HEK293 (cell line): ENCODE measurements at regions not wholly inside any gene's neighbourhood (a gene's known extent, or its start where the extent isn't known, plus 50 kb on each side); places are given as distances from the start of the nearest gene placed in this dataset.

Experiments used
- CTCF ChIA-PET: fragments of 350-600 bp; formaldehyde crosslinking; extraction: SDS; loops from one replicate; lab custom pipeline; 2021; ENCODE audit warnings: antibody characterized with exemption; lab: Yijun Ruan, JAX
- POLR2A ChIA-PET: fragments of 300-600 bp; formaldehyde crosslinking; extraction: SDS; loops from one replicate; lab custom pipeline; 2020; ENCODE audit warnings: antibody characterized with exemption, inconsistent platforms; lab: Yijun Ruan, JAX
- H3K27ac ChIP-seq: fragments of 200-500 bp; sonication (Bioruptor generic); 2 replicates; pipeline ENCODE4 v1.5.1; 2014; ENCODE audit warnings: low read depth, low read length, control low read depth, inconsistent platforms; ENCODE audit errors: extremely low read depth
- H3K36me3 ChIP-seq, 2 experiments: fragments of 200-500 bp in 1 of 2; sonication (Bioruptor generic) in 1 of 2; 1 replicate in 1 of 2; 2 replicates in 1 of 2; pipeline ENCODE4 v1.5.1; 2014 to 2017; ENCODE audit warnings: inconsistent platforms in 2 of 2, low read length in 2 of 2; ENCODE audit not compliant: control insufficient read depth in 2 of 2, insufficient read depth in 1 of 2
- H3K4me1 ChIP-seq: fragments of 200-500 bp; sonication (Bioruptor generic); 2 replicates; pipeline ENCODE4 v1.5.1; 2014; ENCODE audit warnings: mild to moderate bottlenecking, low read length, inconsistent platforms; ENCODE audit not compliant: control insufficient read depth, insufficient read depth
- H3K4me3 ChIP-seq: 2 replicates; pipeline ENCODE4 v1.5.1; 2011; ENCODE audit warnings: low read depth, mild to moderate bottlenecking, control low read depth, low read length, moderate library complexity
- H3K9me3 ChIP-seq: fragments of 200-500 bp; sonication (Bioruptor generic); 2 replicates; pipeline ENCODE4 v1.5.1; 2014; ENCODE audit warnings: low read depth, low read length, inconsistent platforms; ENCODE audit not compliant: control insufficient read depth, insufficient read depth
- KLF16 ChIP-seq: fragments of 450-650 bp; formaldehyde crosslinking; IDR thresholded peaks from 2 replicates; pipeline ENCODE4 v1.5.1; 2017; ENCODE audit warnings: missing biosample characterization, missing genetic modification characterization
- KLF9 ChIP-seq: fragments of 450-650 bp; formaldehyde crosslinking; IDR thresholded peaks from 2 replicates; pipeline ENCODE4 v1.5.1; 2016; ENCODE audit warnings: missing biosample characterization, missing genetic modification characterization, low read depth
- PRDM1 ChIP-seq: fragments of 450-650 bp; formaldehyde crosslinking; IDR thresholded peaks from 2 replicates; pipeline ENCODE4; 2016; ENCODE audit warnings: missing biosample characterization, missing genetic modification characterization
- SP2 ChIP-seq: fragments of 450-650 bp; formaldehyde crosslinking; IDR thresholded peaks from 2 replicates; pipeline ENCODE4 v1.5.1; 2016; ENCODE audit warnings: missing biosample characterization, missing genetic modification characterization
- ZBTB21 ChIP-seq: fragments of 450-650 bp; formaldehyde crosslinking; IDR thresholded peaks from 2 replicates; pipeline ENCODE4 v1.5.1; 2017; ENCODE audit warnings: missing biosample characterization, missing genetic modification characterization
- ZBTB48 ChIP-seq: fragments of 450-650 bp; formaldehyde crosslinking; IDR thresholded peaks from 2 replicates; pipeline ENCODE4 v1.5.1; 2016; ENCODE audit warnings: missing biosample characterization, missing genetic modification characterization
- ZBTB7A ChIP-seq: fragments of 450-650 bp; formaldehyde crosslinking; IDR thresholded peaks from 2 replicates; pipeline ENCODE4 v1.5.1; 2016; ENCODE audit warnings: low read depth, missing biosample characterization, missing genetic modification characterization
- ZIC2 ChIP-seq: fragments of 450-650 bp; formaldehyde crosslinking; IDR thresholded peaks from 2 replicates; pipeline ENCODE4 v1.5.1; 2016; ENCODE audit warnings: missing biosample characterization, missing genetic modification characterization
- ZNF138 ChIP-seq: fragments of 450-650 bp; formaldehyde crosslinking; IDR thresholded peaks from 2 replicates; pipeline ENCODE4 v1.5.1; 2016; ENCODE audit warnings: missing biosample characterization, missing genetic modification characterization, borderline replicate concordance
- ZNF19 ChIP-seq: fragments of 450-650 bp; formaldehyde crosslinking; IDR thresholded peaks from 2 replicates; pipeline ENCODE4; 2016; ENCODE audit warnings: missing biosample characterization, missing genetic modification characterization, low read depth
- ZNF248 ChIP-seq: fragments of 450-650 bp; formaldehyde crosslinking; IDR thresholded peaks from 2 replicates; pipeline ENCODE4 v1.5.1; 2017; ENCODE audit warnings: missing biosample characterization, missing genetic modification characterization
- ZNF555 ChIP-seq: fragments of 450-650 bp; formaldehyde crosslinking; conservative IDR thresholded peaks from 2 replicates; pipeline ENCODE4 v1.5.1; 2017; ENCODE audit warnings: missing biosample characterization, mild to moderate bottlenecking, missing genetic modification characterization, inconsistent platforms
- ZNF558 ChIP-seq: fragments of 450-650 bp; formaldehyde crosslinking; IDR thresholded peaks from 2 replicates; pipeline ENCODE4 v1.5.1; 2016; ENCODE audit warnings: missing biosample characterization, missing genetic modification characterization
- ZNF596 ChIP-seq: fragments of 450-650 bp; IDR thresholded peaks from 2 replicates; pipeline ENCODE4 v1.5.0; 2018; ENCODE audit warnings: missing biosample characterization, mild to moderate bottlenecking, missing genetic modification characterization, moderate library complexity
- ZNF624 ChIP-seq: fragments of 450-650 bp; formaldehyde crosslinking; IDR thresholded peaks from 2 replicates; pipeline ENCODE4 v1.5.1; 2017; ENCODE audit warnings: missing biosample characterization, missing genetic modification characterization
- ZNF76 ChIP-seq: fragments of 450-650 bp; formaldehyde crosslinking; IDR thresholded peaks from 2 replicates; pipeline ENCODE4; 2016; ENCODE audit warnings: low read depth, missing biosample characterization, missing genetic modification characterization, borderline replicate concordance
- ZNF768 ChIP-seq: fragments of 450-650 bp; formaldehyde crosslinking; IDR thresholded peaks from 2 replicates; pipeline ENCODE4 v1.5.1; 2018; ENCODE audit warnings: missing biosample characterization, mild to moderate bottlenecking, missing genetic modification characterization
- ZNF785 ChIP-seq: fragments of 450-650 bp; formaldehyde crosslinking; IDR thresholded peaks from 2 replicates; pipeline ENCODE4 v1.5.1; 2016; ENCODE audit warnings: missing biosample characterization, missing genetic modification characterization
- ZSCAN30 ChIP-seq: fragments of 450-650 bp; IDR thresholded peaks from 2 replicates; pipeline ENCODE4 v1.5.1; 2018; ENCODE audit warnings: missing biosample characterization, mild to moderate bottlenecking, missing genetic modification characterization, moderate library complexity
- TF ChIP-seq, protein P1 (sequence below): fragments of 450-650 bp; formaldehyde crosslinking; IDR thresholded peaks from 2 replicates; pipeline ENCODE4 v1.5.1; 2016; ENCODE audit warnings: missing biosample characterization, missing genetic modification characterization
- TF ChIP-seq, protein P2 (sequence below): fragments of 450-650 bp; formaldehyde crosslinking; IDR thresholded peaks from 2 replicates; pipeline ENCODE4 v1.5.1; 2016; ENCODE audit warnings: missing biosample characterization, missing genetic modification characterization
- TF ChIP-seq, protein P3 (sequence below): fragments of 450-650 bp; formaldehyde crosslinking; IDR thresholded peaks from 2 replicates; pipeline ENCODE4 v1.5.1; 2016; ENCODE audit warnings: missing biosample characterization, missing genetic modification characterization
- TF ChIP-seq, protein P4 (sequence below): fragments of 450-650 bp; formaldehyde crosslinking; IDR thresholded peaks from 2 replicates; pipeline ENCODE4 v1.5.1; 2017; ENCODE audit warnings: missing biosample characterization, mild to moderate bottlenecking, missing genetic modification characterization, moderate library complexity
- TF ChIP-seq, protein P5 (sequence below): fragments of 450-650 bp; formaldehyde crosslinking; IDR thresholded peaks from 2 replicates; pipeline ENCODE4 v1.5.1; 2017; ENCODE audit warnings: missing biosample characterization, missing genetic modification characterization

DNA sequence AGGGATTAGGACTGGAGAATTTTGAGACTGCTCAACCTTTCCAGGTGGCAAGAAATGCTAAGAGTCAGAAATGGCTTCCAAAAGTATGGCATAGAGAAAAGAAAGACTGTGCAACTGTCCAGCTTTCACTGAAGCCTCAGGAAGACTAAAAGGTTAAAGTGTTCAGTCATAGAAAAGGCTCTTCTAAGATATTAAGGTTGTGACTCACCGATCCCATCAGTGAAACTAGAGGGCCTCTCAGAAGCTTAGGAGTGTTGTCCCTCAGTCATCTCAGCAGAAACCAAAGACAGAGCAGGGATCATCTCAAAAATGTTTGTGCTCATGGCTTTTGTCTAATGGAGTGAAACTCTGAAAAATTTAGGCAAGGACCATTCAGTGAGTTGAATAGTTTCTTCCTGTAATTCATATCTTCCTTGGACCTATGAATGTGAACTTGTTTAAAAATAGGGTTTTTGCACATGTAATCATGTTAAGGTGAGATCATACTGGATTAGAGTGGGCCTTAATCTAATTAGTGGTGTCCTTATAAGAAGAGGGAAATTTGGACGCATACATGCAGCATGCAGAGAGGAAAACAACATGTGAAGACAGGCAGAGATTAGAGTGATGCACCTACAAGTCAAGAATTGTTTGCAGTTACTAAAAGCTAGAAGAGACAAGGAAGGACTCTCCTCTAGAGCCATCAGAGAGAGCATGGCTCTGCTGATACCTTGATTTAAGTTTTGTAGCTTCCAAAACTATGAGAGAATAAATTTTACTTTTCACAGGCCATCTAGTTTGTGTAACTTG is 71.3 kb downstream of the RPE65 start:
- no peaks in the 10 kb centered on the region for H3K9me3 ChIP-seq
- no peaks in the 10 kb centered on the region for H3K4me1 ChIP-seq
- no peak for TF ChIP-seq ZNF624
- TF ChIP-seq ZBTB48 (tag by site-specific recombination) = peak; percentile 49; the same call in 1 of the 2 replicates
- TF ChIP-seq ZNF19 (tag by site-specific recombination) = no peak
- TF ChIP-seq ZBTB21 = no peak
- TF ChIP-seq KLF16 (tag by site-specific recombination) = no peak
- TF ChIP-seq, protein P1, sequence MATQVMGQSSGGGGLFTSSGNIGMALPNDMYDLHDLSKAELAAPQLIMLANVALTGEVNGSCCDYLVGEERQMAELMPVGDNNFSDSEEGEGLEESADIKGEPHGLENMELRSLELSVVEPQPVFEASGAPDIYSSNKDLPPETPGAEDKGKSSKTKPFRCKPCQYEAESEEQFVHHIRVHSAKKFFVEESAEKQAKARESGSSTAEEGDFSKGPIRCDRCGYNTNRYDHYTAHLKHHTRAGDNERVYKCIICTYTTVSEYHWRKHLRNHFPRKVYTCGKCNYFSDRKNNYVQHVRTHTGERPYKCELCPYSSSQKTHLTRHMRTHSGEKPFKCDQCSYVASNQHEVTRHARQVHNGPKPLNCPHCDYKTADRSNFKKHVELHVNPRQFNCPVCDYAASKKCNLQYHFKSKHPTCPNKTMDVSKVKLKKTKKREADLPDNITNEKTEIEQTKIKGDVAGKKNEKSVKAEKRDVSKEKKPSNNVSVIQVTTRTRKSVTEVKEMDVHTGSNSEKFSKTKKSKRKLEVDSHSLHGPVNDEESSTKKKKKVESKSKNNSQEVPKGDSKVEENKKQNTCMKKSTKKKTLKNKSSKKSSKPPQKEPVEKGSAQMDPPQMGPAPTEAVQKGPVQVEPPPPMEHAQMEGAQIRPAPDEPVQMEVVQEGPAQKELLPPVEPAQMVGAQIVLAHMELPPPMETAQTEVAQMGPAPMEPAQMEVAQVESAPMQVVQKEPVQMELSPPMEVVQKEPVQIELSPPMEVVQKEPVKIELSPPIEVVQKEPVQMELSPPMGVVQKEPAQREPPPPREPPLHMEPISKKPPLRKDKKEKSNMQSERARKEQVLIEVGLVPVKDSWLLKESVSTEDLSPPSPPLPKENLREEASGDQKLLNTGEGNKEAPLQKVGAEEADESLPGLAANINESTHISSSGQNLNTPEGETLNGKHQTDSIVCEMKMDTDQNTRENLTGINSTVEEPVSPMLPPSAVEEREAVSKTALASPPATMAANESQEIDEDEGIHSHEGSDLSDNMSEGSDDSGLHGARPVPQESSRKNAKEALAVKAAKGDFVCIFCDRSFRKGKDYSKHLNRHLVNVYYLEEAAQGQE (tag by site-specific recombination) = no peak
- no peak for TF ChIP-seq ZSCAN30 (tag by site-specific recombination)
- TF ChIP-seq, protein P2, sequence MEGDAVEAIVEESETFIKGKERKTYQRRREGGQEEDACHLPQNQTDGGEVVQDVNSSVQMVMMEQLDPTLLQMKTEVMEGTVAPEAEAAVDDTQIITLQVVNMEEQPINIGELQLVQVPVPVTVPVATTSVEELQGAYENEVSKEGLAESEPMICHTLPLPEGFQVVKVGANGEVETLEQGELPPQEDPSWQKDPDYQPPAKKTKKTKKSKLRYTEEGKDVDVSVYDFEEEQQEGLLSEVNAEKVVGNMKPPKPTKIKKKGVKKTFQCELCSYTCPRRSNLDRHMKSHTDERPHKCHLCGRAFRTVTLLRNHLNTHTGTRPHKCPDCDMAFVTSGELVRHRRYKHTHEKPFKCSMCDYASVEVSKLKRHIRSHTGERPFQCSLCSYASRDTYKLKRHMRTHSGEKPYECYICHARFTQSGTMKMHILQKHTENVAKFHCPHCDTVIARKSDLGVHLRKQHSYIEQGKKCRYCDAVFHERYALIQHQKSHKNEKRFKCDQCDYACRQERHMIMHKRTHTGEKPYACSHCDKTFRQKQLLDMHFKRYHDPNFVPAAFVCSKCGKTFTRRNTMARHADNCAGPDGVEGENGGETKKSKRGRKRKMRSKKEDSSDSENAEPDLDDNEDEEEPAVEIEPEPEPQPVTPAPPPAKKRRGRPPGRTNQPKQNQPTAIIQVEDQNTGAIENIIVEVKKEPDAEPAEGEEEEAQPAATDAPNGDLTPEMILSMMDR = no peak
- TF ChIP-seq ZNF248 (tag by site-specific recombination) = no peak
- TF ChIP-seq ZNF76 = no peak
- no peak for TF ChIP-seq ZNF555 (tag by site-specific recombination)
- no peak for TF ChIP-seq ZNF596
- TF ChIP-seq SP2 (tag by site-specific recombination) = no peak
- TF ChIP-seq ZIC2 (tag by site-specific recombination) = no peak
- no peak for TF ChIP-seq ZNF138 (tag by site-specific recombination)
- TF ChIP-seq, protein P3, sequence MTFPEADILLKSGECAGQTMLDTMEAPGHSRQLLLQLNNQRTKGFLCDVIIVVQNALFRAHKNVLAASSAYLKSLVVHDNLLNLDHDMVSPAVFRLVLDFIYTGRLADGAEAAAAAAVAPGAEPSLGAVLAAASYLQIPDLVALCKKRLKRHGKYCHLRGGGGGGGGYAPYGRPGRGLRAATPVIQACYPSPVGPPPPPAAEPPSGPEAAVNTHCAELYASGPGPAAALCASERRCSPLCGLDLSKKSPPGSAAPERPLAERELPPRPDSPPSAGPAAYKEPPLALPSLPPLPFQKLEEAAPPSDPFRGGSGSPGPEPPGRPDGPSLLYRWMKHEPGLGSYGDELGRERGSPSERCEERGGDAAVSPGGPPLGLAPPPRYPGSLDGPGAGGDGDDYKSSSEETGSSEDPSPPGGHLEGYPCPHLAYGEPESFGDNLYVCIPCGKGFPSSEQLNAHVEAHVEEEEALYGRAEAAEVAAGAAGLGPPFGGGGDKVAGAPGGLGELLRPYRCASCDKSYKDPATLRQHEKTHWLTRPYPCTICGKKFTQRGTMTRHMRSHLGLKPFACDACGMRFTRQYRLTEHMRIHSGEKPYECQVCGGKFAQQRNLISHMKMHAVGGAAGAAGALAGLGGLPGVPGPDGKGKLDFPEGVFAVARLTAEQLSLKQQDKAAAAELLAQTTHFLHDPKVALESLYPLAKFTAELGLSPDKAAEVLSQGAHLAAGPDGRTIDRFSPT (tag by site-specific recombination) = 0 out of 2 replicates have a peak, but pooled peaks have one; percentile 8
- TF ChIP-seq ZNF768 (tag by site-specific recombination) = no peak
- peak; percentile 74; the same call in 1 of the 2 replicates for TF ChIP-seq ZNF558 (tag by site-specific recombination)
- TF ChIP-seq, protein P4, sequence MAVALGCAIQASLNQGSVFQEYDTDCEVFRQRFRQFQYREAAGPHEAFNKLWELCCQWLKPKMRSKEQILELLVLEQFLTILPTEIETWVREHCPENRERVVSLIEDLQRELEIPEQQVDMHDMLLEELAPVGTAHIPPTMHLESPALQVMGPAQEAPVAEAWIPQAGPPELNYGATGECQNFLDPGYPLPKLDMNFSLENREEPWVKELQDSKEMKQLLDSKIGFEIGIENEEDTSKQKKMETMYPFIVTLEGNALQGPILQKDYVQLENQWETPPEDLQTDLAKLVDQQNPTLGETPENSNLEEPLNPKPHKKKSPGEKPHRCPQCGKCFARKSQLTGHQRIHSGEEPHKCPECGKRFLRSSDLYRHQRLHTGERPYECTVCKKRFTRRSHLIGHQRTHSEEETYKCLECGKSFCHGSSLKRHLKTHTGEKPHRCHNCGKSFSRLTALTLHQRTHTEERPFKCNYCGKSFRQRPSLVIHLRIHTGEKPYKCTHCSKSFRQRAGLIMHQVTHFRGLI (tag by site-specific recombination) = no peak
- TF ChIP-seq PRDM1 = peak; percentile 36; the same call in 1 of the 2 replicates
- no peak for TF ChIP-seq KLF9 (tag by site-specific recombination)
- no peak for TF ChIP-seq ZNF785 (tag by site-specific recombination)
- no peak for TF ChIP-seq ZBTB7A (tag by site-specific recombination)
- TF ChIP-seq, protein P5, sequence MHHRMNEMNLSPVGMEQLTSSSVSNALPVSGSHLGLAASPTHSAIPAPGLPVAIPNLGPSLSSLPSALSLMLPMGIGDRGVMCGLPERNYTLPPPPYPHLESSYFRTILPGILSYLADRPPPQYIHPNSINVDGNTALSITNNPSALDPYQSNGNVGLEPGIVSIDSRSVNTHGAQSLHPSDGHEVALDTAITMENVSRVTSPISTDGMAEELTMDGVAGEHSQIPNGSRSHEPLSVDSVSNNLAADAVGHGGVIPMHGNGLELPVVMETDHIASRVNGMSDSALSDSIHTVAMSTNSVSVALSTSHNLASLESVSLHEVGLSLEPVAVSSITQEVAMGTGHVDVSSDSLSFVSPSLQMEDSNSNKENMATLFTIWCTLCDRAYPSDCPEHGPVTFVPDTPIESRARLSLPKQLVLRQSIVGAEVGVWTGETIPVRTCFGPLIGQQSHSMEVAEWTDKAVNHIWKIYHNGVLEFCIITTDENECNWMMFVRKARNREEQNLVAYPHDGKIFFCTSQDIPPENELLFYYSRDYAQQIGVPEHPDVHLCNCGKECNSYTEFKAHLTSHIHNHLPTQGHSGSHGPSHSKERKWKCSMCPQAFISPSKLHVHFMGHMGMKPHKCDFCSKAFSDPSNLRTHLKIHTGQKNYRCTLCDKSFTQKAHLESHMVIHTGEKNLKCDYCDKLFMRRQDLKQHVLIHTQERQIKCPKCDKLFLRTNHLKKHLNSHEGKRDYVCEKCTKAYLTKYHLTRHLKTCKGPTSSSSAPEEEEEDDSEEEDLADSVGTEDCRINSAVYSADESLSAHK (tag by site-specific recombination) = no peak
- TF ChIP-seq, all 188 proteins: peak for 4
- Histone ChIP-seq H3K4me3 (no peak overlapping the region), H3K36me3 (no peaks in the 10 kb centered on the region), H3K27ac (no peak overlapping the region)
- POLR2A ChIA-PET = no interaction called here
- CTCF ChIA-PET = interaction anchor here (0.5 to 1.3 kb wide), 5 partner anchors 33 to 672 kb away, joined by 3 to 6 read pairs (median 3); no protein-coding TSS in a partner anchor
